ENCODE measurements at regions not wholly inside any gene's neighbourhood (a gene's known extent, or its start where the extent isn't known, plus 50 kb on each side); places are given as distances from the start of the nearest gene placed in this dataset.

GRCh38 chr1:34364376-34364775, 187.7 kb downstream of the C1orf94 start (continued):
- no peak for TF ChIP-seq PPARA (CRISPR knock-in tag; IDR thresholded peaks at IDR 0.05; ENCODE audit: borderline replicate concordance)
- no peak for TF ChIP-seq OSR1 (CRISPR knock-in tag; IDR thresholded peaks at IDR 0.05)

DNA sequence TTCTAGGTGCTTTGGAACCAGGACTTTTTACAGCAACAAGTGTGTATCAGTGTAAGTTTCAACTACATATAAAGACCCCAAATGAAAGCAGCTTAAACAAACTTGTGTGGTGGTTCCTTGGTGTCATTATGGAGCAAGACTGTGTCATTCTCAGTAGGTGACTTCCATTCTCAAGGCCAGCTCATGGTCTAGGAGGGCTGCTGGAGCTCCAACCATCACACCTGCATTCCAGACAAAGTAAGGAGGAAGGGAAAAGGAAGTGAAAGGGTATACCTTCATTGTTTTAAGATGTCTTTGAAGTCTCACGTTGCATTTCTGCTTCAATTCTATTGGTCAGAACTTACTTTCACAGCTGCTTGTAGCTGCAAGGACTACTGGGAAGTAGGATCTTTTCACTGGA, 188.6 kb downstream of the C1orf94 start:
- TF ChIP-seq ZFP30 (CRISPR knock-in tag; IDR thresholded peaks at IDR 0.05) (no peak), OSR1 (CRISPR knock-in tag; IDR thresholded peaks at IDR 0.05) (no peak)
- TF ChIP-seq, protein P1, sequence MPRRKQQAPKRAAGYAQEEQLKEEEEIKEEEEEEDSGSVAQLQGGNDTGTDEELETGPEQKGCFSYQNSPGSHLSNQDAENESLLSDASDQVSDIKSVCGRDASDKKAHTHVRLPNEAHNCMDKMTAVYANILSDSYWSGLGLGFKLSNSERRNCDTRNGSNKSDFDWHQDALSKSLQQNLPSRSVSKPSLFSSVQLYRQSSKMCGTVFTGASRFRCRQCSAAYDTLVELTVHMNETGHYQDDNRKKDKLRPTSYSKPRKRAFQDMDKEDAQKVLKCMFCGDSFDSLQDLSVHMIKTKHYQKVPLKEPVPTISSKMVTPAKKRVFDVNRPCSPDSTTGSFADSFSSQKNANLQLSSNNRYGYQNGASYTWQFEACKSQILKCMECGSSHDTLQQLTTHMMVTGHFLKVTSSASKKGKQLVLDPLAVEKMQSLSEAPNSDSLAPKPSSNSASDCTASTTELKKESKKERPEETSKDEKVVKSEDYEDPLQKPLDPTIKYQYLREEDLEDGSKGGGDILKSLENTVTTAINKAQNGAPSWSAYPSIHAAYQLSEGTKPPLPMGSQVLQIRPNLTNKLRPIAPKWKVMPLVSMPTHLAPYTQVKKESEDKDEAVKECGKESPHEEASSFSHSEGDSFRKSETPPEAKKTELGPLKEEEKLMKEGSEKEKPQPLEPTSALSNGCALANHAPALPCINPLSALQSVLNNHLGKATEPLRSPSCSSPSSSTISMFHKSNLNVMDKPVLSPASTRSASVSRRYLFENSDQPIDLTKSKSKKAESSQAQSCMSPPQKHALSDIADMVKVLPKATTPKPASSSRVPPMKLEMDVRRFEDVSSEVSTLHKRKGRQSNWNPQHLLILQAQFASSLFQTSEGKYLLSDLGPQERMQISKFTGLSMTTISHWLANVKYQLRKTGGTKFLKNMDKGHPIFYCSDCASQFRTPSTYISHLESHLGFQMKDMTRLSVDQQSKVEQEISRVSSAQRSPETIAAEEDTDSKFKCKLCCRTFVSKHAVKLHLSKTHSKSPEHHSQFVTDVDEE (CRISPR knock-in tag; IDR thresholded peaks at IDR 0.05), result no peak
- TF ChIP-seq, protein P2, sequence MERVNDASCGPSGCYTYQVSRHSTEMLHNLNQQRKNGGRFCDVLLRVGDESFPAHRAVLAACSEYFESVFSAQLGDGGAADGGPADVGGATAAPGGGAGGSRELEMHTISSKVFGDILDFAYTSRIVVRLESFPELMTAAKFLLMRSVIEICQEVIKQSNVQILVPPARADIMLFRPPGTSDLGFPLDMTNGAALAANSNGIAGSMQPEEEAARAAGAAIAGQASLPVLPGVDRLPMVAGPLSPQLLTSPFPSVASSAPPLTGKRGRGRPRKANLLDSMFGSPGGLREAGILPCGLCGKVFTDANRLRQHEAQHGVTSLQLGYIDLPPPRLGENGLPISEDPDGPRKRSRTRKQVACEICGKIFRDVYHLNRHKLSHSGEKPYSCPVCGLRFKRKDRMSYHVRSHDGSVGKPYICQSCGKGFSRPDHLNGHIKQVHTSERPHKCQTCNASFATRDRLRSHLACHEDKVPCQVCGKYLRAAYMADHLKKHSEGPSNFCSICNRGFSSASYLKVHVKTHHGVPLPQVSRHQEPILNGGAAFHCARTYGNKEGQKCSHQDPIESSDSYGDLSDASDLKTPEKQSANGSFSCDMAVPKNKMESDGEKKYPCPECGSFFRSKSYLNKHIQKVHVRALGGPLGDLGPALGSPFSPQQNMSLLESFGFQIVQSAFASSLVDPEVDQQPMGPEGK (CRISPR knock-in tag; IDR thresholded peaks at IDR 0.05; ENCODE audit: borderline replicate concordance), result no peak
- no peak for ATAC-seq

DNA sequence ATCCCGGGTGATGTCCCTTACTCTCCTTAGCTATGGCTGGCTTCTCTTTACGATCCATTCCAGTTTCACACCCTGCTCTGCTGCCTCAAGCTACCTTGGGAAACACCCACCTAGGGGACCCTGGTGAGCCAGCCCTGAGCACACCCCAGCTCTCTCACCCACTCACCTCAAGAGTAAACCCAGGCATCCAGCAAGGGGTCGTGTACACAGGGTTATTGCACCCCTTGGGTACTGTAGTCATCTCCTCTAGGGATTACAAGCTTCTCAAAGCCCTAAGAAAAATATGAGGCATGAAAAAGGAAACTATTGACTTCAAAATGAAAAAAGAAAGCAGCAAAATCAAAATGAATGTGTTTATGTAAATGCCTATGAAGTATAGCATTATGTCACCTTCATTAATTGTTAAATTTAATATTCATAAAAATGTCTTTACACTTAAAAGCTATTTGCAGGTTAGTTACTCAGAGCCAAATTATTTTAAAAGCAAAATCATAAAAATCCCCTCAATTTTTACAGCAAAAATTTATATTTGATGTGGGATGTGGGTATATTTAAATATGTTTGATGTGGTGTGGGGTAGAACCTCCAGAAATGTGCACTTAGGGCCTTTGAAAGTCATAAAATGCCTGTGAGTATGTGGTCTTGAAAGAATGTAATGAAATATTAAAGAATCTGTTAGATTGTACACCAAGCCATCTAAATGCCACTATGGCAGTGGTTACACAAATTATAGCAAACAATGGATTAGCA, 190.3 kb downstream of the C1orf94 start:
- no peak for ATAC-seq
- TF ChIP-seq ISL1 (CRISPR knock-in tag; IDR thresholded peaks at IDR 0.05) (no peak), ZFP30 (CRISPR knock-in tag; IDR thresholded peaks at IDR 0.05) (no peak), RARB (CRISPR knock-in tag; IDR thresholded peaks at IDR 0.05) (no peak), PPARA (CRISPR knock-in tag; IDR thresholded peaks at IDR 0.05; ENCODE audit: borderline replicate concordance) (no peak), TOX (CRISPR knock-in tag; IDR thresholded peaks at IDR 0.05; ENCODE audit: borderline replicate concordance) (no peak), CSRNP3 (CRISPR knock-in tag; IDR thresholded peaks at IDR 0.05) (no peak), CSDC2 (CRISPR knock-in tag; IDR thresholded peaks at IDR 0.05) (no peak), ZC3H10 (CRISPR knock-in tag; IDR thresholded peaks at IDR 0.05) (no peak), ZNF8 (CRISPR knock-in tag; IDR thresholded peaks at IDR 0.05) (no peak), OSR1 (CRISPR knock-in tag; IDR thresholded peaks at IDR 0.05) (no peak)
- TF ChIP-seq, protein P3, sequence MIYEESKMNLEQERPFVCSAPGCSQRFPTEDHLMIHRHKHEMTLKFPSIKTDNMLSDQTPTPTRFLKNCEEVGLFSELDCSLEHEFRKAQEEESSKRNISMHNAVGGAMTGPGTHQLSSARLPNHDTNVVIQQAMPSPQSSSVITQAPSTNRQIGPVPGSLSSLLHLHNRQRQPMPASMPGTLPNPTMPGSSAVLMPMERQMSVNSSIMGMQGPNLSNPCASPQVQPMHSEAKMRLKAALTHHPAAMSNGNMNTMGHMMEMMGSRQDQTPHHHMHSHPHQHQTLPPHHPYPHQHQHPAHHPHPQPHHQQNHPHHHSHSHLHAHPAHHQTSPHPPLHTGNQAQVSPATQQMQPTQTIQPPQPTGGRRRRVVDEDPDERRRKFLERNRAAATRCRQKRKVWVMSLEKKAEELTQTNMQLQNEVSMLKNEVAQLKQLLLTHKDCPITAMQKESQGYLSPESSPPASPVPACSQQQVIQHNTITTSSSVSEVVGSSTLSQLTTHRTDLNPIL (CRISPR knock-in tag; IDR thresholded peaks at IDR 0.05; ENCODE audit: low read depth), result no peak
- TF ChIP-seq, protein P2 (CRISPR knock-in tag; IDR thresholded peaks at IDR 0.05; ENCODE audit: borderline replicate concordance), result no peak

GRCh38 chr1:34367954-34368353, 191.2 kb downstream of the C1orf94 start:
- ATAC-seq, result no peak

More at GRCh38 chr1:34367954-34368353, 191.2 kb downstream of the C1orf94 start:
- TF ChIP-seq ESRRG (CRISPR knock-in tag; IDR thresholded peaks at IDR 0.05), result no peak
- no peak for TF ChIP-seq PPARA (CRISPR knock-in tag; IDR thresholded peaks at IDR 0.05; ENCODE audit: borderline replicate concordance)
- TF ChIP-seq OSR1 (CRISPR knock-in tag; IDR thresholded peaks at IDR 0.05), result no peak
- no peak for TF ChIP-seq ZFP30 (CRISPR knock-in tag; IDR thresholded peaks at IDR 0.05)
- no peak for TF ChIP-seq ZNF565 (CRISPR knock-in tag; conservative IDR thresholded peaks at IDR 0.05; ENCODE audit: low read depth)
- no peak for TF ChIP-seq TCF4 (CRISPR knock-in tag; IDR thresholded peaks at IDR 0.05; ENCODE audit: borderline replicate concordance)
- no peak for TF ChIP-seq ZC3H10 (CRISPR knock-in tag; IDR thresholded peaks at IDR 0.05)
- no peak for TF ChIP-seq ARNTL (CRISPR knock-in tag; IDR thresholded peaks at IDR 0.05; ENCODE audit: borderline replicate concordance, low read depth)
- TF ChIP-seq ZNF8 (CRISPR knock-in tag; IDR thresholded peaks at IDR 0.05), result no peak
- TF ChIP-seq, protein P1 (CRISPR knock-in tag; IDR thresholded peaks at IDR 0.05), result no peak
- TF ChIP-seq CSDC2 (CRISPR knock-in tag; IDR thresholded peaks at IDR 0.05), result no peak
- no peak for TF ChIP-seq RARB (CRISPR knock-in tag; IDR thresholded peaks at IDR 0.05)
- TF ChIP-seq POU6F1 (CRISPR knock-in tag; IDR thresholded peaks at IDR 0.05; ENCODE audit: borderline replicate concordance, low read depth), result no peak
- TF ChIP-seq ISL1 (CRISPR knock-in tag; IDR thresholded peaks at IDR 0.05), result no peak
